Dermis blood vessel endothelial cell (primary cell): ENCODE measurements at regions not wholly inside any gene's neighbourhood (a gene's known extent, or its start where the extent isn't known, plus 50 kb on each side); places are given as distances from the start of the nearest gene placed in this dataset.

ENCODE experiments used
- DNase-seq: peaks from one replicate; pipeline ENCODE4 v3.0.0; 2010

DNA sequence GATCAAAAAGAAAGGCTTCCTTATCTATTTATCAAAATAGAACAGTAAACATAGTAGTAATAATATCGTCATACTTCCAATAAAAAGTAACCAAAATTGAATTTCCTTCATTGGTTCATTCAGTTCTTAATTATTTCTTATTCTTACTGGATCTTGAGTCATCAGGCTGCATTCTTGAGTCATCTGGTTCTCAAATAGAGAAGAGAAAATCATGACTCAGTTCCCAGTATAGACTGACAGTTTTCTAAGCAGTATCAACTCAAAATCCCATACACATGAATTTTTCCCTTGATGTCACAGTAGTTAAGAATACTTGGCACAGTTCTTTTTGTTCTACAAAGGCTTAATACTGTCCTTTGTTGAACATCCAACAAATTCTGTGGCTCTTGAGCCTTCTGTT is 626.9 kb upstream of the ADGRL4 start:
- DNase-seq, result no peak

- no peak for DNase-seq
Measured at GRCh38 chr1:79629414-79629813, 622.9 kb upstream of the ADGRL4 start.

DNA sequence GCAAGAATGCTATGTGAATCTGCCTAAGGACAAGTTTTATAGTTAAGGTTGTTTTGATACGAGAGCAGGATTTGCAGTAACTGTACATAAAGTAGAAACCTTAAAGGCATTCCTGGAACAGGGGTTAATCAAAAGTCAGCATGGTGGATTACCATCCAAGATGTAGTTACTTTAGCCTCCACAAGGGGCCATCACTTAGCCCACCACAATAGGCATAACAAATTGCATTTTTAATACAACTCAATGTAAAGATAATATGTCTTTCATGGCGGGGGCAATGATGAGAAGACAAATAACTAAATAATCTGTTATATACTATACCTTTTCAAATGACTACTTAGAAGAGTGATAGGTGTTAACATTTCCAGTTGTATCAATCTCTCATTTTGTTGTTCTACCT is 611.2 kb upstream of the ADGRL4 start:
- DNase-seq, result peak; percentile 11

- DNase-seq, result no peak
Measured at GRCh38 chr1:79614762-79615161, 608.2 kb upstream of the ADGRL4 start.

- DNase-seq, result no peak
Measured at GRCh38 chr1:79614106-79614505, 607.6 kb upstream of the ADGRL4 start.

DNA sequence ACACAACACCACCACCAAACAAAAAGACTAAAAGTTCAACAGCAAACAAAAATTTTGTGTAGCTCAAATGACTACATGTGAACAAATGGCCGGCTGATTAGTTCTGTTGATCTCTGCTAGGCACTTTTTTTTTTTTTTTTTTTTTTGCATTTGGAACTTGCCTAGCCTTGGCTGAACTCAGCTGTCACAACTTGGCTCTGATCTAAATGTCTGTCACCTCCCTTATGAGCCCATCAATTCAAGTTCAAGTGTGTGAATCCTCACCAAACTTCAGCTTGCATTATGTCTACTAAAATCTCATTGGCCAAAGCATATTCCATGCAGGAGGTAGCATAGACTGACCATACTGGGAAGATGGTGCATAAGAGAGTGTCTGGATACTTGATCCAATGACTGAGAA is 606.5 kb upstream of the ADGRL4 start:
- DNase-seq, result no peak

DNA sequence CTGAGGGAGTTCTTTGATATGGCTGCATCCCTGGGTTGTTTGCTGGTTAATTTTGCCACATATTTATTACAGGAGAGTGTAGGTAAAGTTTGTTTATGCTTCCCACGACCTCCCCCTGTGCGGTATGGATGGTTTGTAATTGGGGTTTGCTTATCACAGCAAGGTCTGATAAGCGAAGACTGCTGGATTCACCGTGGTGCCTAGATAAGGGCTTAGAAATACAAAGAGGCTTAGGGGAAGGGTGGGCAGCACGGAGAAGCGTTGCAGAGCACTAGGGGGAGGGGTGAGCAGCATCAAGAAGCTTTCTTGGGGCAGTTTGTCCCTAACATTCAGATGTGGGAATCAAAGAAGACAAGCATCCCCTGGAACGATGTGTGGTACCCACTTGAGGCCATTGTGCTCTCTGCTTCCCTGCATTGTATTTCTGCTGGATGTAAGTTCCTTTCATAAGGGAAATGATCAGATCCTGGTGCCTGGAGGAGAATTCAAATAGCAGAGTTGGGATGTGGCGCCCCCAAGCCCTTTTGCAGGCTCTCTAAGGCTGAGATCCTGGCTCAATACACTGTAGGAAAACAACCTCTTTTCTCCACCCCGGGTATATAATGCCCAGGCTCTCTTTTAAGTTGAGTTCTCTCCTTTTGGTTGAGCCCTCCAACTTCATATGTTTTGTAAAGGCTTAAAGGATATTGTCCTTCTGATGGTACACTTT is 598.1 kb upstream of the ADGRL4 start:
- no peak for DNase-seq

- DNase-seq, result no peak
Measured at GRCh38 chr1:79603843-79604242, 597.3 kb upstream of the ADGRL4 start.

- no peak for DNase-seq
Measured at GRCh38 chr1:79599257-79599656, 592.7 kb upstream of the ADGRL4 start.

DNA sequence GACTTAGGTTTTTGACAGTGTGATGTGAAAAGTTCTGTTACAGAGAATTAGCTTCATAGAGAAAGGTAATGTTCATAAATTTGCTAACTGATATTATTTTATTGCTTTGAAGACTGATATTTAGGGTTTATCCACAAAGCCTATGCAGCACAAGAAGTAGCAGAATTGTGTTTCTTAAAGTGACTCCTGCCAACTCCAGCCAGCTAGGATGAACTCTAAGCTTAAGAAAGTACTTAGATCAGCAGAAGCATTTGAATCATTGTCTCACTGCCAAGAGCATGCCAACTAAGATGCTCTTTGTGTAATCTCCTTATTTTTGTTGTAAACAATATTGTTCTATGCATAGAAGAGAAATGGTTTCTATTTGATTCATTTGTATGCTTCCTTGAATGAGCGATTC is 589.4 kb upstream of the ADGRL4 start:
- DNase-seq, result no peak

DNA sequence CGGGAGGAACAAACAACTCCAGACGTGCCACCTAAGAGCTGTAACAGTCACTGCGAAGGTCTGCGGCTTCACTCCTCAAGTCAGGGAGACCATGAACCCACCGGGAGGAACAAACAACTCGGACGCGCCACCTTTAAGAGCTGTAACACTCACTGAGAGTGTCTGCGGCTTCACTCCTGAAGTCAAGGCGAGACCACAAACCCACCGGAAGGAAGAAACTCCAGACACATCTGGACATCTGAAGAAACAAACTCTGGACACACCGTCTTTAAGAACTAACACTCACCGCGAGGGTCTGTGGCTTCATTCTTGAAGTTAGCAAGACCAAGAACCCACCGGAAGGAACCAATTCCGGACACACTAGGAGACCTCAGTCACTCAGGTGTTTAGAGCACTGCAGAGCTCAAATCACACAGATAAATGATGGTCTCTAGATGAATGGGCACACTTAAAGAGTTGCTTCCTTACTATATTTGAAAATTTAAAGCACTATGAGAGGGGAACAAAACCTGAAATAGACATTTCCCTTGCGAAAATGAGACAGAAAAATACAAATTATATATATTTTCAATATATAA is 587.7 kb upstream of the ADGRL4 start:
- no peak for DNase-seq

- DNase-seq, result no peak
Measured at GRCh38 chr1:79592707-79593106, 586.2 kb upstream of the ADGRL4 start.

GRCh38 chr1:79588719-79589118 is 582.2 kb upstream of the ADGRL4 start:
- no peak for DNase-seq

GRCh38 chr1:79587229-79587628 is 580.7 kb upstream of the ADGRL4 start:
- DNase-seq, result no peak

- no peak for DNase-seq
Measured at GRCh38 chr1:79585801-79586200, 579.3 kb upstream of the ADGRL4 start.

- DNase-seq, result peak; percentile 87
Measured at GRCh38 chr1:79575424-79575823, 568.9 kb upstream of the ADGRL4 start.

- DNase-seq, result no peak
Measured at GRCh38 chr1:79568411-79568810, 561.9 kb upstream of the ADGRL4 start.

- DNase-seq, result no peak
Measured at GRCh38 chr1:79561521-79561978, 555.0 kb upstream of the ADGRL4 start.

GRCh38 chr1:79556189-79556588 is 549.7 kb upstream of the ADGRL4 start:
- DNase-seq, result no peak

- no peak for DNase-seq
Measured at GRCh38 chr1:79554688-79555087, 548.2 kb upstream of the ADGRL4 start.

DNA sequence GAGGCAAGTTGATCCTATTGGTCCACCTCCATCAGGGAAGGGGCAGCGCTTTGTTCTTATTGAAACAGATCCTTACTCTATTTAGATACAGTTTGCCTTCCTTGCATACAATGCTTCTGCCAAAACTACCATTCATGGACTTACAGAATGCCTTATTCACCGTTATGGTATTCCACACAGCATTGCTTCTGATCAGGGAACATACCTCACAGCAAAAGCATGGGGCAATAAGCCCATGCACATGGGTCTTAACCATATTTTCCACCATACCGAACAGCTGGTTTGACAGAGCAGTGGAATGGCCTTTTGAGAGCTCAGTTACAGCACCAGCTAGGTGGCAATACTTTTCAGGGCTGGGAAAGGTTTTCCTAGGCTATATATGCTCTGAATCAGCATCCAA is 544.8 kb upstream of the ADGRL4 start:
- DNase-seq, result no peak

DNA sequence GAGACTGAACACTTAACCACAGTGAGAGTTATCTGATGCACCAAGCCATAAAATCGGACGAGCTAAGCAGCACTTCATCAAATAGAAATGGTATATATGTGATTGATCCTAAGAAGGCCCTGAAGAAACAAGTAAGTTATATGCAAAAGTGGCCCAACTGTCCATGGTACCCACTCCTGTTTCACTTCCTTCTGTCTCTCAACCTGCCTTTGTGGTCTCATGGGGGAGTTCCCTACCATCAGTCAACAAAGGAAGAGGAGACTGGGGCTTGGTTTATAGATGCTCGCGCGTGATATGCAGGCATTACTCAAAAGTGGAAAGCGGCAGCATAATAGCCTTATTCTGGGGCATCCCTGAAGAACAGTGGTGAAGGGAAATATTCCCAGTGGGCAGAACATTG is 543.9 kb upstream of the ADGRL4 start:
- no peak for DNase-seq

DNA sequence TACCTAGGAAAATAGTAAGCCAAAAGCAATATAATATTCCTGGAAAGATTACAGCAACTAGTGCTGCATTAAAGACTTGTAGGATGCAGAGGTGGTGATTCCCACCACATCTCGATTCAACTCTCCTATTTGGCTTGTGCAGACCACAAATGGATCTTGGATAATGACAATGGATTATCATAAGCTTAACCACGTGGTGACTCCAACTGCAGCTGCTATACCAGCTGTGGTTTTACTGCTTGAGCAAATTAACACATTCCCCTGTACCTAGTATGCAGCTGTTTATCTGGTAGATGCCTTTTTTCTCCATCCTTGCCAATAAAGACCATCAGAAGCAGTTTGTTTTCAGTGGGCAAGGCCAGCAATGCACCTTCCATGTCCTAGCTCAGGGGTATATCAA is 542.7 kb upstream of the ADGRL4 start:
- DNase-seq, result no peak

- no peak for DNase-seq
Measured at GRCh38 chr1:79547514-79547913, 541.0 kb upstream of the ADGRL4 start.

DNA sequence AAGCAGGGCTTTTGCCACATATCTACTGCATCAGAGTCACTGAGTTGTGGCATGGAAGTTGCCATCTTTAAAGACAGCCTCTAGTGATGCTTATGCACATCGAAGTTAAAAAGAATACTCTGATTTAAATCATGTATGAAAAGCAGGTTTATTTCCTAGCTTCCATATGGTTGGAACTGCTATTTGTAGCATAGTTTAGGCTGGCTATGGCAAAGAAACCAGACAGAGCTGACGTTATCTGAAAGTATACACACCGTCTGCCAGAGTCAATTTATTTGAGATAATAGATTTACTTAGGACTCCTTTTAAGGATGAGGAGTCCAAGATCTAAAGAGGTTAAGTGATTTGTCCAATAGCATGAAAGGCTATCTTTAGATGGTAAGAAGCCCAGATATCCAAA is 536.9 kb upstream of the ADGRL4 start:
- no peak for DNase-seq
